GM23248 (cell line): ENCODE measurements at regions not wholly inside any gene's neighbourhood (a gene's known extent, or its start where the extent isn't known, plus 50 kb on each side); places are given as distances from the start of the nearest gene placed in this dataset.

Source experiments
- DNase-seq: peaks from one replicate; pipeline ENCODE4 v3.0.0-alpha.2; 2015
- H2AFZ ChIP-seq: fragments of 200-600 bp; sonication (generic); 2 replicates; pipeline ENCODE4 v1.6.1; 2016; ENCODE audit warnings: antibody characterized with exemption
- H3F3A ChIP-seq: fragments of 200-600 bp; sonication (generic); 2 replicates; pipeline ENCODE4 v1.6.1; 2016; ENCODE audit warnings: mild to moderate bottlenecking, antibody characterized with exemption, mixed run types; ENCODE audit not compliant: insufficient read depth
- H3K27ac ChIP-seq: fragments of 200-600 bp; sonication (generic); 2 replicates; pipeline ENCODE4 v1.5.1; 2016; ENCODE audit warnings: mild to moderate bottlenecking
- H3K27me3 ChIP-seq: fragments of 200-600 bp; sonication (generic); replicated peaks from 2 replicates; pipeline ENCODE4 v1.6.1; 2016; ENCODE audit warnings: mild to moderate bottlenecking; ENCODE audit not compliant: insufficient read depth
- H3K36me3 ChIP-seq: fragments of 200-600 bp; sonication (generic); 2 replicates; pipeline ENCODE4 v1.6.1; 2016; ENCODE audit warnings: low read depth, mild to moderate bottlenecking
- H3K4me1 ChIP-seq: fragments of 200-600 bp; sonication (generic); 2 replicates; pipeline ENCODE4 v1.6.1; 2016; ENCODE audit warnings: mild to moderate bottlenecking; ENCODE audit not compliant: insufficient read depth
- H3K4me2 ChIP-seq: fragments of 200-600 bp; sonication (generic); one replicate; pipeline ENCODE4 v1.6.1; 2016; ENCODE audit warnings: mild to moderate bottlenecking; ENCODE audit not compliant: unreplicated experiment
- H3K4me3 ChIP-seq: fragments of 200-600 bp; sonication (generic); 2 replicates; pipeline ENCODE4 v1.5.1; 2016; ENCODE audit warnings: mild to moderate bottlenecking
- H3K79me2 ChIP-seq: fragments of 200-600 bp; sonication (generic); 2 replicates; pipeline ENCODE4 v1.6.1; 2016; ENCODE audit warnings: mild to moderate bottlenecking; ENCODE audit not compliant: insufficient read depth
- H3K9ac ChIP-seq: fragments of 200-600 bp; sonication (generic); 2 replicates; pipeline ENCODE4 v1.6.1; 2016; ENCODE audit warnings: mild to moderate bottlenecking
- H3K9me2 ChIP-seq: fragments of 200-600 bp; sonication (generic); 2 replicates; pipeline ENCODE4 v1.6.1; 2016; ENCODE audit warnings: mixed run types, mild to moderate bottlenecking, moderate library complexity; ENCODE audit not compliant: insufficient read depth
- H3K9me3 ChIP-seq: fragments of 200-600 bp; sonication (generic); one replicate; pipeline ENCODE4 v1.6.1; 2017; ENCODE audit warnings: low read depth
- H4K20me1 ChIP-seq: fragments of 200-600 bp; sonication (generic); 2 replicates; pipeline ENCODE4 v1.6.0; 2016; ENCODE audit not compliant: insufficient read depth
- EZH2 ChIP-seq: fragments of 200-600 bp; sonication (generic); IDR thresholded peaks from 2 replicates; pipeline ENCODE4 v1.6.1; 2018; ENCODE audit warnings: antibody characterized with exemption, mild to moderate bottlenecking; ENCODE audit not compliant: insufficient read depth, poor library complexity, severe bottlenecking
- EZH2phosphoT487 ChIP-seq: fragments of 200-600 bp; sonication (generic); IDR thresholded peaks from 2 replicates; pipeline ENCODE4 v1.6.1; 2018; ENCODE audit warnings: antibody characterized with exemption, moderate library complexity, mild to moderate bottlenecking, low read depth; ENCODE audit not compliant: insufficient read depth
- WGBS, 2 experiments: methylation state at CpG; one replicate each; pipeline ENCODE4 v1.1.6; 2015 to 2017; ENCODE audit warnings: low lambda C conversion rate in 2 of 2, low coverage in 1 of 2; ENCODE audit errors: missing lambda C conversion rate in 2 of 2; 5-methylcytosine and 5-hydroxymethylcytosine counted together
- in situ Hi-C: fragments of 300-500 bp; cut with MboI; formaldehyde crosslinking; loops from 2 replicates; pipeline ENCODE4 v1.15.0; 2020

- H3K9ac ChIP-seq: no peak overlapping the region
- H3K79me2 ChIP-seq: no peaks in the 10 kb centered on the region
- no peaks in the 10 kb centered on the region for H3K9me2 ChIP-seq
- H3K9me3 ChIP-seq: no peaks in the 10 kb centered on the region
- no peak overlapping the region for H3K4me2 ChIP-seq
- no peak for DNase-seq
- H3K36me3 ChIP-seq: no peaks in the 10 kb centered on the region
- in situ Hi-C loops: no loop called here
- TF ChIP-seq EZH2 (no peak), EZH2phosphoT487 (no peak)
- WGBS, 2 experiments: 12 to 19% methylated on average over 2 of the region's 2 CpGs
- H3K4me1 ChIP-seq: no peaks in the 10 kb centered on the region
- H3K27ac ChIP-seq: no peak overlapping the region
- no peak overlapping the region for H3K4me3 ChIP-seq
- H3F3A ChIP-seq: no peaks in the 10 kb centered on the region
- no peaks in the 10 kb centered on the region for H3K27me3 ChIP-seq
- no peaks in the 10 kb centered on the region for H4K20me1 ChIP-seq
- no peak overlapping the region for H2AFZ ChIP-seq
These were observed 1290.5 kb upstream of the B3GALT2 start for GRCh38 chr1:194476872-194477271.

GRCh38 chr1:194476351-194476750 is 1289.9 kb upstream of the B3GALT2 start:
- in situ Hi-C loops: no loop called here
- H3K27ac ChIP-seq: no peak overlapping the region
- H3K4me2 ChIP-seq: no peak overlapping the region
- H3K27me3 ChIP-seq: no peaks in the 10 kb centered on the region
- H3K36me3 ChIP-seq: no peaks in the 10 kb centered on the region
- TF ChIP-seq EZH2phosphoT487 (no peak), EZH2 (no peak)
- no peak overlapping the region for H3K4me3 ChIP-seq
- no peak overlapping the region for H3K9ac ChIP-seq
- H2AFZ ChIP-seq: no peak overlapping the region
- no peaks in the 10 kb centered on the region for H4K20me1 ChIP-seq
- H3F3A ChIP-seq: no peaks in the 10 kb centered on the region
- H3K9me3 ChIP-seq: no peaks in the 10 kb centered on the region
- H3K4me1 ChIP-seq: no peaks in the 10 kb centered on the region
- 6 to 25% methylated on average over 2 of the region's 2 CpGs for WGBS, 2 experiments
- no peaks in the 10 kb centered on the region for H3K9me2 ChIP-seq
- H3K79me2 ChIP-seq: no peaks in the 10 kb centered on the region
- no peak for DNase-seq

DNA sequence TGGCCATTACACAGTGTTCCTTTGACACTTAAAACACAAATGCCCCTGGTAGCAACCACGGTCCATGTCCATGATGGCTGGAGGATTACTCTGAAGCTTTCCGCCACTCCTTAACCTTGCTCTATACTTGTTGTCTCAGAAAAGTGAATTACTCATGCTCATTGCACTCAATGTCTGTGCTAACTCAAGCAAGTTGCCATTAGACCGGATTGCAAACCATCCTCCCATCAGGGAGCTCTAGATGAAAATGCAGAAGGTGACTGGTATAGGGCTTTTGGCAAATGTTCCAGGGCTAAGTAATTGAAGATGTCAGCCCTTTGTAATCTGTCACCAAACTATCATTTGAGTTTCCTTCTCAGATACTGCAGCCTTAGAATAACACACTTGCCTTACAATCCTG is 1288.3 kb upstream of the B3GALT2 start:
- no peak overlapping the region for H3K4me3 ChIP-seq
- H4K20me1 ChIP-seq: no peaks in the 10 kb centered on the region
- H3K27me3 ChIP-seq: no peaks in the 10 kb centered on the region
- H3K9me3 ChIP-seq: no peaks in the 10 kb centered on the region
- H3K27ac ChIP-seq: no peak overlapping the region
- 13 to 27% methylated on average over 3 of the region's 3 CpGs for WGBS, 2 experiments
- H3K9ac ChIP-seq: no peak overlapping the region
- no peaks in the 10 kb centered on the region for H3K36me3 ChIP-seq
- H3K4me1 ChIP-seq: no peaks in the 10 kb centered on the region
- no peak for DNase-seq
- H3K79me2 ChIP-seq: no peaks in the 10 kb centered on the region
- no peak for TF ChIP-seq EZH2
- TF ChIP-seq EZH2phosphoT487: no peak
- H3F3A ChIP-seq: no peaks in the 10 kb centered on the region
- no peak overlapping the region for H3K4me2 ChIP-seq
- in situ Hi-C loops: no loop called here
- H2AFZ ChIP-seq: no peak overlapping the region
- no peaks in the 10 kb centered on the region for H3K9me2 ChIP-seq

GRCh38 chr1:194473766-194474165 is 1287.4 kb upstream of the B3GALT2 start:
- H3K27ac ChIP-seq: no peak overlapping the region
- no peak overlapping the region for H3K9ac ChIP-seq
- 21 to 33% methylated on average over 2 of the region's 2 CpGs for WGBS, 2 experiments
- H3K4me1 ChIP-seq: no peaks in the 10 kb centered on the region
- no peaks in the 10 kb centered on the region for H3K9me2 ChIP-seq
- TF ChIP-seq EZH2 (no peak), EZH2phosphoT487 (no peak)
- H3K79me2 ChIP-seq: no peaks in the 10 kb centered on the region
- no peaks in the 10 kb centered on the region for H4K20me1 ChIP-seq
- no peaks in the 10 kb centered on the region for H3K27me3 ChIP-seq
- DNase-seq: no peak
- H3K4me2 ChIP-seq: no peak overlapping the region
- in situ Hi-C loops: no loop called here
- H3K36me3 ChIP-seq: no peaks in the 10 kb centered on the region
- no peak overlapping the region for H2AFZ ChIP-seq
- H3K9me3 ChIP-seq: no peaks in the 10 kb centered on the region
- no peaks in the 10 kb centered on the region for H3F3A ChIP-seq
- no peak overlapping the region for H3K4me3 ChIP-seq

DNA sequence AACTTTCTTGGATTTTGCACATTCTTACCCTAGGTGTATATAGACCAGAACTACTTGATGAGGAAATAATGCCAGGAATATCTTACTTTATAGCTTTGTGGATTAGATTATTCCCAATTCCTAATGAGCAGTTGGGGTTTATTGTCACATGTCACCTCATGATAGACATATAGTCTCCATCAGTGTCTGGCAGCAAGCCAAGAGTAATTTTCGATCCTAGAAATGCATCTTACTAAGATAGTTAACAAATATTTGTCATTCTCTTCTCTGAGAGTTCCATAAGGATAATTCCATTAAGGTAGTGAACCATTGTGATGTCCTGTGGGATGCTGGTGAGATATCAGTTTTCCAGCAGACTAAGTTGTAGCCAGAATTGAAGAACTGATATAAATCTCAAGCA is 1282.9 kb upstream of the B3GALT2 start:
- Histone ChIP-seq H3K9ac (no peak overlapping the region), H3K36me3 (no peaks in the 10 kb centered on the region), H3K9me2 (no peaks in the 10 kb centered on the region), H4K20me1 (no peaks in the 10 kb centered on the region), H2AFZ (no peak overlapping the region), H3K4me3 (no peak overlapping the region), H3K9me3 (peaks cover 5% of the 10 kb centered on the region), H3F3A (no peaks in the 10 kb centered on the region), H3K4me1 (no peaks in the 10 kb centered on the region), H3K79me2 (no peaks in the 10 kb centered on the region), H3K27ac (no peak overlapping the region), H3K4me2 (no peak overlapping the region), H3K27me3 (no peaks in the 10 kb centered on the region)
- in situ Hi-C loops: no loop called here
- TF ChIP-seq EZH2phosphoT487: no peak
- 0 to 6% methylated on average over 1 of the region's 1 CpG for WGBS, 2 experiments
- DNase-seq: no peak
